ENCODE measurements at regions not wholly inside any gene's neighbourhood (a gene's known extent, or its start where the extent isn't known, plus 50 kb on each side); places are given as distances from the start of the nearest gene placed in this dataset.

GRCh38 chr2:196380098-196380497, 208.7 kb upstream of the STK17B start:
- Histone ChIP-seq H3K4me3 (no peak overlapping the region), H3K27me3 (no peaks in the 10 kb centered on the region), H3K36me3 (no peaks in the 10 kb centered on the region), H3K4me1 (peaks cover 0 to 5% (median 0%) of the 10 kb centered on the region in 3 donors), H3K9me3 (no peaks in the 10 kb centered on the region), H3K27ac (no peak overlapping the region)
- intact Hi-C loops (cut with DNase I): no loop called here
- WGBS, 2 donors: 42 to 43% methylated on average over 1 of the region's 1 CpG
- no peak for DNase-seq
- no peak for TF ChIP-seq POLR2A (IDR thresholded peaks at IDR 0.05)
- TF ChIP-seq, protein P1, sequence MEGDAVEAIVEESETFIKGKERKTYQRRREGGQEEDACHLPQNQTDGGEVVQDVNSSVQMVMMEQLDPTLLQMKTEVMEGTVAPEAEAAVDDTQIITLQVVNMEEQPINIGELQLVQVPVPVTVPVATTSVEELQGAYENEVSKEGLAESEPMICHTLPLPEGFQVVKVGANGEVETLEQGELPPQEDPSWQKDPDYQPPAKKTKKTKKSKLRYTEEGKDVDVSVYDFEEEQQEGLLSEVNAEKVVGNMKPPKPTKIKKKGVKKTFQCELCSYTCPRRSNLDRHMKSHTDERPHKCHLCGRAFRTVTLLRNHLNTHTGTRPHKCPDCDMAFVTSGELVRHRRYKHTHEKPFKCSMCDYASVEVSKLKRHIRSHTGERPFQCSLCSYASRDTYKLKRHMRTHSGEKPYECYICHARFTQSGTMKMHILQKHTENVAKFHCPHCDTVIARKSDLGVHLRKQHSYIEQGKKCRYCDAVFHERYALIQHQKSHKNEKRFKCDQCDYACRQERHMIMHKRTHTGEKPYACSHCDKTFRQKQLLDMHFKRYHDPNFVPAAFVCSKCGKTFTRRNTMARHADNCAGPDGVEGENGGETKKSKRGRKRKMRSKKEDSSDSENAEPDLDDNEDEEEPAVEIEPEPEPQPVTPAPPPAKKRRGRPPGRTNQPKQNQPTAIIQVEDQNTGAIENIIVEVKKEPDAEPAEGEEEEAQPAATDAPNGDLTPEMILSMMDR (IDR thresholded peaks at IDR 0.05): no peak

- peaks cover 0 to 5% (median 0%) of the 10 kb centered on the region in 3 donors for H3K4me1 ChIP-seq
- no peaks in the 10 kb centered on the region for H3K9me3 ChIP-seq
- H3K36me3 ChIP-seq: no peaks in the 10 kb centered on the region
- TF ChIP-seq POLR2A (IDR thresholded peaks at IDR 0.05): no peak
- TF ChIP-seq, protein P1 (IDR thresholded peaks at IDR 0.05): no peak
- intact Hi-C loops (cut with DNase I): no loop called here
- H3K4me3 ChIP-seq: no peak overlapping the region
- H3K27me3 ChIP-seq: no peaks in the 10 kb centered on the region
- WGBS, 2 donors: 36 to 63% methylated on average over 3 of the region's 3 CpGs
- DNase-seq: no peak
- H3K27ac ChIP-seq: no peak overlapping the region
Observed at GRCh38 chr2:196380575-196380974, 209.2 kb upstream of the STK17B start.

- WGBS, 2 donors: 60 to 77% methylated on average over 3 of the region's 3 CpGs
Observed at GRCh38 chr2:196381464-196381863, 210.1 kb upstream of the STK17B start.

GRCh38 chr2:196383799-196384198, 212.4 kb upstream of the STK17B start:
- no peaks in the 10 kb centered on the region for H3K27me3 ChIP-seq
- no peak overlapping the region for H3K4me3 ChIP-seq
- no peaks in the 10 kb centered on the region for H3K36me3 ChIP-seq
- no peak overlapping the region for H3K27ac ChIP-seq
- intact Hi-C loops (cut with DNase I): no loop called here
- WGBS, 2 donors: 91% methylated on average over 2 of the region's 2 CpGs
- no peaks in the 10 kb centered on the region for H3K9me3 ChIP-seq
- TF ChIP-seq POLR2A (IDR thresholded peaks at IDR 0.05): no peak
- TF ChIP-seq, protein P1 (IDR thresholded peaks at IDR 0.05): no peak
- H3K4me1 ChIP-seq: peaks cover 0 to 5% (median 0%) of the 10 kb centered on the region in 3 donors
- no peak for DNase-seq

More at GRCh38 chr2:196381464-196381863, 210.1 kb upstream of the STK17B start:
- intact Hi-C loops (cut with DNase I): no loop called here
- Histone ChIP-seq H3K36me3 (no peaks in the 10 kb centered on the region), H3K9me3 (no peaks in the 10 kb centered on the region), H3K4me3 (no peak overlapping the region), H3K27ac (no peak overlapping the region), H3K27me3 (no peaks in the 10 kb centered on the region), H3K4me1 (peaks cover 0 to 5% (median 0%) of the 10 kb centered on the region in 3 donors)
- no peak for DNase-seq
- TF ChIP-seq, protein P1 (IDR thresholded peaks at IDR 0.05): no peak
- TF ChIP-seq POLR2A (IDR thresholded peaks at IDR 0.05): no peak

- no peak for DNase-seq
- H3K4me3 ChIP-seq: no peak overlapping the region
- 88 to 90% methylated on average over 1 of the region's 1 CpG for WGBS, 2 donors
- no peaks in the 10 kb centered on the region for H3K27me3 ChIP-seq
- no peak overlapping the region for H3K27ac ChIP-seq
- no peaks in the 10 kb centered on the region for H3K9me3 ChIP-seq
- TF ChIP-seq, protein P1 (IDR thresholded peaks at IDR 0.05): no peak
- no peak for TF ChIP-seq POLR2A (IDR thresholded peaks at IDR 0.05)
- peaks cover 0 to 5% (median 0%) of the 10 kb centered on the region in 3 donors for H3K4me1 ChIP-seq
- no peaks in the 10 kb centered on the region for H3K36me3 ChIP-seq
- intact Hi-C loops (cut with DNase I): no loop called here
Observed at GRCh38 chr2:196384729-196385128, 213.4 kb upstream of the STK17B start.
